Aorta (tissue), 5 donors: ENCODE measurements at regions not wholly inside any gene's neighbourhood (a gene's known extent, or its start where the extent isn't known, plus 50 kb on each side); places are given as distances from the start of the nearest gene placed in this dataset.

Experiments
- ATAC-seq: fragments of 200-7000 bp; cut with Tn5 transposase; one replicate; pipeline ENCODE4 v1.9.1; 2022; ENCODE audit warnings: moderate library complexity; ENCODE audit not compliant: low FRiP score
- DNase-seq, 2 donors: peaks; one replicate each; pipeline ENCODE4 v3.0.0-alpha.2; 2020
- H3K27ac ChIP-seq, 2 donors: one replicate each; pipeline ENCODE4 v1.5.1; 2013; ENCODE audit warnings: low read length in 2 of 2, mild to moderate bottlenecking in 2 of 2, moderate library complexity in 2 of 2, control low read depth in 1 of 2, inconsistent platforms in 1 of 2, low read depth in 1 of 2
- H3K27me3 ChIP-seq, 2 donors: one replicate each; pipeline ENCODE4 v1.6.1; 2013; ENCODE audit warnings: control low read depth in 1 of 2, low read length in 1 of 2, mild to moderate bottlenecking in 1 of 2, moderate library complexity in 1 of 2; ENCODE audit not compliant: insufficient read depth in 2 of 2, control insufficient read depth in 1 of 2
- H3K36me3 ChIP-seq, 2 donors: one replicate each; pipeline ENCODE4 v1.6.1; 2013; ENCODE audit warnings: control low read depth in 1 of 2, low read length in 1 of 2, mild to moderate bottlenecking in 1 of 2; ENCODE audit not compliant: insufficient read depth in 2 of 2, control insufficient read depth in 1 of 2
- H3K4me1 ChIP-seq, 2 donors: one replicate each; pipeline ENCODE4 v1.6.1; 2013; ENCODE audit warnings: low read length in 2 of 2, control low read depth in 1 of 2, mild to moderate bottlenecking in 1 of 2, moderate library complexity in 1 of 2; ENCODE audit not compliant: insufficient read depth in 2 of 2, control insufficient read depth in 1 of 2
- H3K4me3 ChIP-seq, 2 donors: one replicate each; pipeline ENCODE4 v1.5.1; 2013; ENCODE audit warnings: low read length in 2 of 2, control low read depth in 1 of 2, mild to moderate bottlenecking in 1 of 2
- H3K9me3 ChIP-seq: one replicate; pipeline ENCODE4 v1.6.1; 2013; ENCODE audit warnings: mild to moderate bottlenecking, low read length; ENCODE audit not compliant: control insufficient read depth
- WGBS, 2 donors: extraction: QIAGEN DNeasy Blood & Tissue Kit; methylation state at CpG; one replicate each; pipeline ENCODE4 v1.1.7; 2013; 5-methylcytosine and 5-hydroxymethylcytosine counted together
- intact Hi-C, 2 donors: fragments of 100-400 bp; cut with DNase I; formaldehyde crosslinking; loops; one replicate each; pipeline versions ENCODE4 v1.14.2 to v1.15.0; 2022
- donor health status: healthy with polysubstance abuse.
- donor health status: Bipolar disorder and iron deficiency.
- donor health status: DM: no; HTN: no; CAD: no.
- donor health status: DM: no; HTN: no; CAD: no.
- donor health status: DM: yes; HTN: yes; CAD: no.

DNA sequence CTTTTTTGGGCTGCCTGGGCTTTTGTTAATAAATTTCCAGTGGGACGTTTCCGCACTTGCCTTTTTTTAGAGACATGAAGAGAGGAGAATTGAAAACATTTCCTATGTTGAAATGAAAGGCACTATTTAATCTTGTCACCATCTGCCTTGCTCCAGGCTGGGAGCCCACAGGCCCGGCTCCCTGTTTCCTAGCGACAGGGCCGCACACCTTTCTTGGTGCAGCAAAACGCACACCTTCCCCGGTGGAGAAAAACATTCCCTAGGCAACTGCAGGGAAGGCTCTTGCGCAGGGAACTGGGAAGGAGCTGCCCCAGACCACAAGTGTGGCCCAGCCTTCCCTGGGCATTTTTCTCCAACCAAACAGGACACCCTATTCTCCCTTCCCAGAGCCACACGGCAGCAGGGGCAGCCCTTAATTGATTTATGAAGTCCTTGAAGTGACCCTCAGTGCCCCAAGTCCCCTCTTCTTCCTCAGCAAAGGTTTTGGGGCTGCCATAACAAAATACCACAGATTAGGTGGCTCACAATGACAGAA lies 79.3 kb upstream of the KCNK12 start:
- intact Hi-C loops = no loop called here
- 65 to 77% methylated on average over 9 of the region's 9 CpGs for WGBS, 2 donors
- H3K27ac ChIP-seq = no peak overlapping the region
- ATAC-seq (no peak), DNase-seq (no peak)
- no peaks in the 10 kb centered on the region for H3K4me1 ChIP-seq
- no peaks in the 10 kb centered on the region for H3K27me3 ChIP-seq
- H3K4me3 ChIP-seq = no peak overlapping the region
- H3K9me3 ChIP-seq = no peaks in the 10 kb centered on the region
- H3K36me3 ChIP-seq = no peaks in the 10 kb centered on the region

DNA sequence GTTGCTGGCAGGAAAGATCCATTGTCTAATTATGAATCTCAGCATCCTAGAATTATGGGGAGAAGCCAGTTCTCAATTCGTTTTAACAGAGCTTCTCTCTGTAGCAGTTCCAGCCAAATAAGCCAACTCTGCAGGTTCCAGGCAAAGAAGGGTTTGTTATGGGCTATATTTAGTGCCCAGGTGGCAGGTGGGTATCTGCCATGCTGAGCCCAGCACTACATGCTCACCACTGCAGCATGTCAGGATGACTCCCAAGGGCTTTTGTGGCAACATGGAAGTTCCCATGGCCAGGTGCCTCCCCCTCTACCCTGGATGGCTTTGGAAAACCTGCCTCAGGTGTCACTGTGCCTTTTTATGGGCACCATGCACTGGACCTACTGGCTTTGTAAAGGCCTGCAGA lies 74.5 kb upstream of the KCNK12 start:
- H3K9me3 ChIP-seq = no peaks in the 10 kb centered on the region
- no peaks in the 10 kb centered on the region for H3K4me1 ChIP-seq
- no peak overlapping the region for H3K27ac ChIP-seq
- DNase-seq (no peak), ATAC-seq (no peak)
- intact Hi-C loops = no loop called here
- H3K4me3 ChIP-seq = no peak overlapping the region
- H3K36me3 ChIP-seq = no peaks in the 10 kb centered on the region
- no peaks in the 10 kb centered on the region for H3K27me3 ChIP-seq
- 39 to 68% methylated on average over 1 of the region's 1 CpG for whole genome bisulfite sequencing, 2 donors

DNA sequence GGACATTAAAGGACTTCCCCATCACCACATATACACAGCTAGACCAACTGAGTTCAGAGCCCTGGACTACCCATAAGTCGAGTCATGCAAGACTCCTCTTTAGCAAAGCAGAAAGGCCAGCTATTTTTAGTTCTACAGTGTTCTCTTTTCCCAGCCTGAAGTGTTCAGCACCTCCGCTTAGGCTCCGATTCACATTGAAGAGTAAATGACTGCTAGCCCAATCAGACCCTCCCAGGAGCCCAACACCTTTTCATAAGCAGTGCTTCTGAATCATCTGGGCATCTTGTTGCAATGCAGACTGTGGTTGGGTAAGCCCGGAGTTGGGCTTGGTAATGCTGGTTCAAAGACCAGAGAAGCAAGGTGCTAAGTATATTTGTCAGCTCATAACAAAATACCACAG lies 73.6 kb upstream of the KCNK12 start:
- ATAC-seq (no peak), DNase-seq (no peak)
- intact Hi-C loops = no loop called here
- H3K4me1 ChIP-seq = no peaks in the 10 kb centered on the region
- H3K9me3 ChIP-seq = no peaks in the 10 kb centered on the region
- no peak overlapping the region for H3K4me3 ChIP-seq
- H3K27me3 ChIP-seq = no peaks in the 10 kb centered on the region
- no peak overlapping the region for H3K27ac ChIP-seq
- no peaks in the 10 kb centered on the region for H3K36me3 ChIP-seq
- WGBS, 2 donors = 77 to 81% methylated on average over 4 of the region's 4 CpGs

DNA sequence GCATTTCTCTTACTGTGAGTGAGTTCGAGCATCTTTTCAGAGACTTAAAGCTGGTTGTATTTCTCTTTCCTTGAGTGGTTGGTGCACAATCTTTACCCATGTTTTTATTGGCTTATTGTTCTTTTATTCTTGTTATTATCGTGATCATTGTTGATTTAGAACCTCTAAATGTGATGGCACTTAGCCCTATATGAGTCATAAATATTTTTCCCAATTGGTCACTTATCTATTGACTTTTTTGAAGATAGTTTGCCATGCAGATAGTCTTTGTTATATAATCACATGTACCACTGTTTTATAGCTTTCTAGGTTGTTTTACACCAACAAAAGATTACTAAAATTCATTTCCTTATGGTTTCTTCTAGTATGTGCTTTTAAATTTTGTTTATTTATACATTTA lies 70.6 kb upstream of the KCNK12 start:
- WGBS, 2 donors = 2 to 4% methylated on average over 2 of the region's 2 CpGs
- intact Hi-C loops = no loop called here
- H3K9me3 ChIP-seq = peaks cover 1% of the 10 kb centered on the region

DNA sequence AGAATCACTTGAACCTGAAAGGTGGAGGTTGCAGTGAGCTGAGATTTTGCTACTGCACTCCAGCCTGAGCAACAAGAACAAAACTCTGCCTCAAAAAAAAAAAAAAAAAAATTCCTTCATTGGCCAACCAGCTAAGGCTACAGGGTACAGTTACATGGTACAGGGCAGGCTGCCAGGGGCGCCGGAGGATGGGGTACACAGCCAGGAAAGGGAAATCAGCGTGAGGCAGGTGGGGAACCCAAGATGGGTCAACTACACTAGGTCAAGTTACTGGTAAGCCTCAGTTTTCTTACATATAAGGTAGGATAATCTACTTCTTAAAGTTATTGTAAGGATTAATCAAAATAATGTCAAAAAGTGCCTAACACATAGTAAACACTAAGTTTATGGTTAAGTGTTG lies 69.6 kb upstream of the KCNK12 start:
- H3K27ac ChIP-seq = no peak overlapping the region
- no peak overlapping the region for H3K4me3 ChIP-seq
- no peaks in the 10 kb centered on the region for H3K36me3 ChIP-seq
- 78 to 81% methylated on average over 3 of the region's 3 CpGs for WGBS, 2 donors
- intact Hi-C loops = no loop called here
- H3K9me3 ChIP-seq = peaks cover 1% of the 10 kb centered on the region
- DNase-seq = no peak
- ATAC-seq = no peak
- H3K27me3 ChIP-seq = no peaks in the 10 kb centered on the region
- H3K4me1 ChIP-seq = no peaks in the 10 kb centered on the region

More for the DNA sequence above, 70.6 kb upstream of the KCNK12 start:
- Histone ChIP-seq H3K27ac (no peak overlapping the region), H3K36me3 (no peaks in the 10 kb centered on the region), H3K27me3 (no peaks in the 10 kb centered on the region), H3K4me3 (no peak overlapping the region), H3K4me1 (no peaks in the 10 kb centered on the region)
- ATAC-seq (no peak), DNase-seq (no peak)

DNA sequence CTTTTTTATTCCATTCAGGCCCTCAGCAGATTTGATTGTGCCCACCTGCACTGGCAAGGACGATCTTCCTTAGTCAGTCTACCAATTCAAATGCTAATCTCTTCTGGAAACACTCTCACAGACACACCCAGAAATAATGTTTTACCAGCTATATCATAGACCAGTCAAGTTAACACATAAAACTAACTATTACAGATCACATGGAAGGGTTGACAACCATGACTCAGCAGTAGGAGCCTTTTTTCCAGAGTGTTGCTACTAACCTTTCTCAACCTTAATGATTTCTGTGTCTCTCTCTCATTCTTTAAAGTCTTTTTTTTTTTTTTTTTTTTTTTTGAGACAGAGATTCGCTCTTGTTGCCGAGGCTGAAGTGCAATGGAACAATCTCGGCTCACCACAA lies 68.7 kb upstream of the KCNK12 start:
- no peak for ATAC-seq
- WGBS, 2 donors = 85 to 92% methylated on average over 4 of the region's 4 CpGs

DNA sequence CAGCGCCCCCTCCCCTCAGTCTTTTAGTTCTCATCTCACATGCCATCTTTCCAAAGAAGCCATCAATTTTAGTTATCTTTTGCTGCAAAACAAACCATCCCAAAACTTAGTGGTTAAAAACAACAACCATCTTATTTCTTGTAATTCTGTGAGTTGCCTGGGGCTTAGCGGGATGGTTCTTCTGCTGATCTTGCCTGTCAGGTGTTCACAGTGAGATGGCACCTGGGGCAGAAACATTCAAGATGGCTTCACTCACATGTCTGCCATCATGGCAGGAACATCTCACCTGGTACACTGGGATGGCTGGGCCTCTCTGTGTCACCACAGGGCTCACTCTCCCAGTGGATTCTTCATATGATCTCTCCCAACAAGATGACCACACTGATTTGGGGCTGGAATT lies 67.6 kb upstream of the KCNK12 start:
- no peaks in the 10 kb centered on the region for H3K27me3 ChIP-seq
- DNase-seq (no peak), ATAC-seq (no peak)
- no peaks in the 10 kb centered on the region for H3K36me3 ChIP-seq
- intact Hi-C loops = no loop called here
- H3K27ac ChIP-seq = no peak overlapping the region
- peaks cover 1% of the 10 kb centered on the region for H3K9me3 ChIP-seq
- no peaks in the 10 kb centered on the region for H3K4me1 ChIP-seq
- 94 to 100% methylated on average over 2 of the region's 2 CpGs for WGBS, 2 donors
- no peak overlapping the region for H3K4me3 ChIP-seq

More for the DNA sequence above, 68.7 kb upstream of the KCNK12 start:
- Histone ChIP-seq H3K27me3 (no peaks in the 10 kb centered on the region), H3K4me3 (no peak overlapping the region), H3K27ac (no peak overlapping the region), H3K9me3 (peaks cover 1% of the 10 kb centered on the region), H3K4me1 (no peaks in the 10 kb centered on the region), H3K36me3 (no peaks in the 10 kb centered on the region)
- no peak for DNase-seq
- intact Hi-C loops = no loop called here

DNA sequence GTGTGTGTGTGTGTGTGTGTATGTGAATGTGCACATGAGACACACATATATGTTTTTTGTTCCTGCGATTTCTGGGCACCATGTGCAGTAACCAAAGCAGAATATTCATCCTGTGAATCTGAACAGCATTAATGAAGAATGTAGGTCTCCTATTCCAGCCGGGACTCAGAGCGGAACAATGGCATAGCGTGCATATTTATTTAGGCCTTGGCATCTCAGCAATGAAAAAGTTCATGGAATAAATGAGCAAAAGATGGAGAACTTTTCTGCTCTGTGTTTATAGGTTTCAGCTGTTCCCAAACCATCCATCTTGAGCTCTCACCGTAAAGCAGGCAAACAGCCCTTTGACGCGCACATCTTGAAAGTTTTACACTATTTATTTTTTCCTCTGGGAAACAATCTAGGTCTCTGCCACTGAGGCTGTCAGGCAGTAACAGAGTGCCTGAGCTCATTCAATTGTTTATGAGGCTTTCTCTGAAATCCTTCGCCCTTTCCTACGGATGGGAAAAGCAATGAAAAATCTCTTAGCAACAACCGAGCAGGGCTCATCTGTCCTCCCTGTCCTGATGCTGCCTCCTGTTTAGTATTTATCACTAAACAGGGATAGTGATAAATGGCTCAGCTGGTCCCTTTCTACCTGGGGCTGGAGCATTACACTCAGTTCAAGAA lies 65.9 kb upstream of the KCNK12 start:
- no peaks in the 10 kb centered on the region for H3K36me3 ChIP-seq
- H3K27me3 ChIP-seq = no peaks in the 10 kb centered on the region
- 20 to 25% methylated on average over 10 of the region's 10 CpGs for WGBS, 2 donors
- no peak overlapping the region for H3K4me3 ChIP-seq
- DNase-seq = no peak
- H3K4me1 ChIP-seq = no peaks in the 10 kb centered on the region
- intact Hi-C loops = no loop called here
- peaks cover 1% of the 10 kb centered on the region for H3K9me3 ChIP-seq
- ATAC-seq = no peak
- no peak overlapping the region for H3K27ac ChIP-seq

DNA sequence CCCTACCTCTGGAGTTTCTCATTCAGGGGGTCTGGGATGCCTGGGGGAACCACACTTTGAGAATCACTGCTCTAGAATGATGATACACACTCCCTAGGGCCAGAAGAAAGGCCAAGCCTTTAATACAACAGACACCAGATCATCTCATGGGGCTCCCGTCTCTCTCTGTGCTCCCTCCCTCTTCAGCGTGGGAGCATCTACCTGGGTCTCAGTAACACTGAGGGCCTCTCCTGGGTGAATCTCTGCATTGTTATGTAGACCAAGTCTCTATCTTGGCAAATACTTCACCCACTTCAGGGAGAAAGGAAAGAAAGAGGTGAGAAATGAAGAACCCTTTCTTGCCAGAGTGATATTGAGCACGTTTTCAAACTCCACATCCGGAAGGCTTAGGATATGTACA lies 65.4 kb upstream of the KCNK12 start:
- Histone ChIP-seq H3K4me3 (no peak overlapping the region), H3K27ac (no peak overlapping the region), H3K4me1 (no peaks in the 10 kb centered on the region), H3K9me3 (peaks cover 1% of the 10 kb centered on the region), H3K27me3 (no peaks in the 10 kb centered on the region), H3K36me3 (no peaks in the 10 kb centered on the region)
- intact Hi-C loops = no loop called here
- 78% methylated on average over 4 of the region's 4 CpGs for WGBS, 2 donors
- ATAC-seq = no peak
- DNase-seq = no peak
